Fibroblast of the aortic adventitia (primary cell): ENCODE measurements at regions not wholly inside any gene's neighbourhood (a gene's known extent, or its start where the extent isn't known, plus 50 kb on each side); places are given as distances from the start of the nearest gene placed in this dataset.
"Not testable (repeated sequence)": the region's sequence is repeated elsewhere in the genome, so short reads cannot be mapped to it uniquely, and the experiment has no call there.

Source experiments
- DNase-seq: peaks from one replicate; pipeline ENCODE4 v3.0.0-alpha.2; 2010; ENCODE audit warnings: low read depth
- H3K4me3 ChIP-seq: 2 replicates; pipeline ENCODE4 v1.5.1; 2011; ENCODE audit warnings: low read depth, mild to moderate bottlenecking, control low read depth, low read length, moderate library complexity
- CTCF ChIP-seq: IDR thresholded peaks from 2 replicates; pipeline ENCODE4 v1.5.1; 2011; ENCODE audit warnings: mild to moderate bottlenecking, low read length, control low read depth, inconsistent platforms; ENCODE audit not compliant: insufficient read depth

GRCh38 chr1:187987236-187987776, 1158.6 kb downstream of the PLA2G4A start:
- DNase-seq: no peak
- no peak for TF ChIP-seq CTCF

GRCh38 chr1:187991944-187992343, 1163.2 kb downstream of the PLA2G4A start:
- TF ChIP-seq CTCF: no peak
- no peak overlapping the region for H3K4me3 ChIP-seq
- no peak for DNase-seq

More at GRCh38 chr1:187987236-187987776, 1158.6 kb downstream of the PLA2G4A start:
- H3K4me3 ChIP-seq: no peak overlapping the region

GRCh38 chr1:187996780-187997179, 1168.0 kb downstream of the PLA2G4A start:
- no peak for DNase-seq
- no peak overlapping the region for H3K4me3 ChIP-seq
- TF ChIP-seq CTCF: no peak

GRCh38 chr1:187999973-188000372, 1171.2 kb downstream of the PLA2G4A start:
- DNase-seq: no peak
- TF ChIP-seq CTCF: no peak

GRCh38 chr1:188003687-188004086, 1174.9 kb downstream of the PLA2G4A start:
- DNase-seq, H3K4me3 ChIP-seq: not testable (repeated sequence)

More at GRCh38 chr1:187999973-188000372, 1171.2 kb downstream of the PLA2G4A start:
- no peak overlapping the region for H3K4me3 ChIP-seq

- TF ChIP-seq CTCF: no peak
- no peak for DNase-seq
- no peak overlapping the region for H3K4me3 ChIP-seq
Measured at GRCh38 chr1:188004849-188005248, 1176.1 kb downstream of the PLA2G4A start.

- H3K4me3 ChIP-seq: no peak overlapping the region
- DNase-seq: no peak
- TF ChIP-seq CTCF: no peak
Measured at GRCh38 chr1:188006354-188006753, 1177.6 kb downstream of the PLA2G4A start.

- not testable (repeated sequence) for DNase-seq, H3K4me3 ChIP-seq
Measured at GRCh38 chr1:188013222-188013849, 1184.6 kb downstream of the PLA2G4A start.
